Cerebellar cortex (tissue), 1 donor: ENCODE measurements at regions not wholly inside any gene's neighbourhood (a gene's known extent, or its start where the extent isn't known, plus 50 kb on each side); places are given as distances from the start of the nearest gene placed in this dataset.

Experiments used
- DNase-seq: peaks from one replicate; pipeline ENCODE4 v3.0.0-alpha.2; 2015; ENCODE audit warnings: low spot score

GRCh38 chr3:104632947-104633346, 733.8 kb upstream of the ALCAM start:
- no peak for DNase-seq

GRCh38 chr3:104635872-104636580, 730.7 kb upstream of the ALCAM start:
- no peak for DNase-seq

DNA sequence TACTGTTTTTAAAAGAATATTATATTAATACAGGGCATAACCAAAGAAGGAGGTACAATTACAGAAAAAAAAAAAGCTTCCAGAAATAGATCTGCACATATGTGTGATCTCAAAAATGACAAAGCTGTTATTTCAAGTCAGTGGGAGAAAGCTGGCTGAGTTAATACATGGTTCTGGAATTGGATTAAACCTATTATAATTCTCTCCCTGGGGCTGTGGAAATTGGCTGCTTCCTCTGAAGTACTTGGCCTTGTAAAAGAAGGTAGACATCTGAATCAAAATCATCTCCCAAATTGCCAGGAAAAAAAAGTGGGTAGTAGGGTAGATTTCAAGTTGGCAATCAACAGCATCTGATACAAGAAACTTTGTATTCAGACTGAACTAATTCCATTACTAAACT, 723.9 kb upstream of the ALCAM start:
- no peak for DNase-seq

DNA sequence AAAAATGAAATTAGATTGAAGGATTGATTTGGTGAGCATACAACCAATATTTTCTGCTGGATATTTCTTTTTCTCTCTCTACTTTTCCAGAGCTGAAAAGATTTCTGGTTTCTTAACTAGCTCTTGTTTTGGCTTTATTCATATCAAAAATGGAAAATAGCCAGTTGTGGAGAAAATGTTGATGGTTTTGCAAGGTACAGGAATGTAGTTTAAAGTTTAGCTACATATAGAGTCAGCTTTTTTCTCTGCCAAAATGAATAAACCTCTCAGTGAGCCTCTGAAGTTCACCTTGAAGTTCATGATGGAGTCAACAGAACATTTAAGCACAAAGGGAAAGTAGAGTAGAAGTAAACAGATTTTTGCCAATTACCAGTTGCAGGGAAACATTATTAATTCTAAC, 720.5 kb upstream of the ALCAM start:
- no peak for DNase-seq

DNA sequence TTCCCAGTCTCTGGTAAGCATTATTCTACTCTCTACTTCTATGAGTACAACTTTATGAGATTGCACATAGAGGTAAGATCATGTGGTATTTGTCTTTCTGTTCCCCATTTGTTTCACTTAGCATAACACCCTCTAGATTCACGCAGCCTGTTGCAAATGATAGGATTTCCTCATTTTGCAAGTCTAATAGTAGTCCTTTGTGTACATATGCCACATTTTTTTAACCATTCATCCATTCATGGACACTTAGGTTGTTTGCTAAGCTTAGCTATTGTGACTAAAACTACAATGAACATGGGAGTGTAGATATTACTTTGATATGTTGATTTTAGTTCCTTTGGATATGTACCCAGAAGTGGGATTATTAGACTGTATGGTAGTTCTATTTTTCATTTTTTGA, 717.9 kb upstream of the ALCAM start:
- no peak for DNase-seq

GRCh38 chr3:104669083-104669482, 697.6 kb upstream of the ALCAM start:
- DNase-seq, result no peak

DNA sequence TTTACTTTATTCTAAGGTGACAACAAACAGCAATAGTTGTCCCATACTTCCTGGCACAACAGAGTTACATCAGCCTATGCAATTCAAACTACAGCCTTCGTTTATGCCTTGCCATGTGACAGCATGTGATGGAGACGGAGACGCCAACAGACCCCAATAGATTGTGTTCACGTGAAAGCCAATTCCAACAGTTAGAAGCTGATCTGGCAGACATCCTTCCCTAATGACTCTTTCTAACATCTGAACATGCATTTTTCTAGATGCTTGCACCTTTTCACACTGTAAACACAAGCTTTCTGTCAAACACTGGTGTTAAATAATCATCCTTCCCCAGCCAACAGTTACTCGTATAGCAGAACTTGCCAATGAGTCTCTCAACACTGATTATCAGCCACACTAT, 694.4 kb upstream of the ALCAM start:
- no peak for DNase-seq

DNA sequence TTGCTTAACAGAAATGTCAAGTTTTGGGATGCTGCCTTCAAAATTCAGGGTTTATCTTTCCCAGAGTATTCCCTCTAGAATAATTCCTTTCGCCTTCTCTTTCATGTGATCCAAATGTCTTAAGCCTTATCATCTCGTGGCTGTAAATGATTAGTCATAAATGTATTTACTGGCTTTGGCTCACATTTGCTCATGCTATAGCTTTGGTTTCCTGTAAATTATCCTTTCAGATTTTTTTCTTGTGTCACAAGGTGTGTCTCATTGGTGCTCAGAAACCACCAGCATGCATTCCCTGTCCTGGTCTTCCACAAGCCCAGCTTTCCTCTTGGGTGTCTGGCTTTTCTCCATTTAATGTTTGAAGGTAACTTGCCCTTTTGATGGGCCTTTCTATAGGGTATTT, 692.7 kb upstream of the ALCAM start:
- DNase-seq, result no peak

DNA sequence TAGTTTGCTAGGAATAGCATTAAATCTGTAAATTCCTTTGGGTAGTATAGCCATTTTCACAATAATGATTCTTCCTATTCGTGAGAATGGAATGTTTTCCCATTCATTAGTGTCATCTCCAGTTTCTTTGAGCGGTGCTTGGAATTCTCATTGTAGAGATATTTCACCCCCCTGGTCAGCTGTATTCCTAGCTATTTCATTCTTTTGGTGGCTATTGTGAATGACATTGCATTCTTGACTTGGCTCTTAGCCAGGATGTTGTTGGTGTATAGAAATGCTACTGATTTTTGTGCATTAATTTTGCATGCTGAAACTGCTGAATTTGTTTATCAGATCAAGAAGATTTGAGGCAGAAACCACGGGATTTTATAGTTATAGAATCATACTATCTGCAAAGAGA, 690.5 kb upstream of the ALCAM start:
- DNase-seq, result no peak

DNA sequence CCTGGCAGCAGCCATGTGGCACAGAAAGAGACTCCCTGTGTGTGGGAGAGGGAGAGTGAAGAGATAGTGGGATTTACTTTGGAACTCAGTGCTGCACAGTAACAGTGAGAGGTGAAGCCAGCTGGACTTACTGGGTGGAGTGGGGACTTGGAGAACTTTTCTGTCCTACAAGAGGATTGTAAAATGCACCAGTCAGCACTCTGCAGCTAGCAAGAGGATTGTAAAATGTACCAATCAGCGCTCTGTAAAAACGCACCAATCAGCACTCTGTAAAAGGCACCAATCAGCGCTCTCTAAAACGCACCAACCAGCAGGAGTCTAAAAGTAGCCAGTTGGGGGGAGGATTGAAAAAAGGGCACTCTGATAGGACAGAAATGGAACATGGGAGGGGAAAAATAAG, 688.8 kb upstream of the ALCAM start:
- no peak for DNase-seq

DNA sequence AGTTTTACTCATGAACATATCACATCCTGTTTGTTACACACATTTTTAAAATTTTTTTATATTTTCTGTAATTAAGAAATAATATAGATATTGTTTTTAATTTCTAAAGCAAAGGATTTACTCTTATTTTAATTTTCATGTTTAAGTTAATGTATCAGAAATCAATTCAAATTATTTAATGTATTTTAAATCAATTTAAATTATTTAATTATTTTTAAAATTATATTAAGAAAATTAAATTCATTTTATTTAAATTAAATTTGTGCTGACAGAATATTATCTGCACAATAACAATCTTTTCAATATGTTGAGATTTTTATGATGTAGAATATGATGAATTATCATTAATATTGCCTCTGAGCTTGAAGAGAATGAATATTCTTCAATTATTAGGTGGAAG, 681.2 kb upstream of the ALCAM start:
- DNase-seq, result no peak

DNA sequence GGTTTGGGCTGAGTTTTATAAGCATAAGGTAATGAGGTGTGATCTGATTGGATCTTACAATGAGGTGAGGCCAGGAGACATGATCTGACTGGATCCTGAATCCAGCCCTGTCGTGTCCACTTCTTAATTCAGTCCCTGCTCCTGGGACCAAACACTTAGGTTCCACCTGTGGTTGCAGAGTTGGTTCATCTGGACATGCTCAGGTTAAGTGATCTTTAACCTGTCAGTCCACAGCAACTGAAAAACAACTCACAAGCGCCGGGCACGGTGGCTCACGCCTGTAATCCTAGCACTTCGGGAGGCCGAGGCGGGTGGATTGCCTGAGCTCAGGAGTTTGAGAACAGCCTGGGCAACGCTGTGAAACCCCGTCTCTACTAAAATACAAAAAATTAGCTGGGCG, 679.3 kb upstream of the ALCAM start:
- DNase-seq, result no peak

DNA sequence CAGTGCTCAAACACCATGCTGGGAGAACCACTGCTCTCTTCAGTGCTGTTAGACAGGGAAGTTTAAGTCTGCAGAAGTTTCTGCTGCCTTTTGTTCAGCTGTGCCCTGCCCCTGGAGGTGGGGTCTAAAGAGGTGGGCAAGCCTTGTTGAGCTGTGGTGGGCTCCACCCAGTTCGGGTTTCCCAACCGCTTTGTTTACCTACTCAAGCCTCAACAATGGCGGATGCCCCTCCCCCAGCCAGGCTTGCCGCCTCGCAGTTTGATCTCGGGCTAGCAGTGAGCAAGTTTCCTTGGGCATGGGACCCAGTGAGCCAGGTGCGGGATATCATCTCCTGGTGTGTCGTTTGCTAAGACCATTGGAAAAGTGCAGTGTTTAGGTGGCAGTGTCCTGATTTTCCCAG, 670.2 kb upstream of the ALCAM start:
- no peak for DNase-seq

DNA sequence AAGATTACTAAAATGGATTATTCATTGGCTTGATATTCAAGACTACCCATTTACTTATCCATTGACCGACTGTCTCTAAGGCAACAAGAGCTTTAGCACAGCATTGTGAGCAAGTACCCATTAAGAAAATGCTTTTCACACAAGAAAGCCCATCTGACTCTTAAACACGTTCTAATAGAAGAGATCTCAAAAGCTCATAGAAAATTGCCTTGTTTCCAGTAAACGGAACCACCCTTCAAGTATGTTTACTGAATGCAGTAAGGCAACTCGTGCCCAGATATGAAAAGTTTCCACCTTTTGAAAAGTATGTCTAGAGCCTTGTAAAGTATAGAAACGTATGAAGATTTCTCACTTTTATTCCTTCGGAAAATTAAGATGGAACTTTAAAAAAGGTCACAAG, 655.3 kb upstream of the ALCAM start:
- no peak for DNase-seq

GRCh38 chr3:104715972-104716371, 650.7 kb upstream of the ALCAM start:
- DNase-seq, result no peak

GRCh38 chr3:104717828-104718196, 648.9 kb upstream of the ALCAM start:
- no peak for DNase-seq

- no peak for DNase-seq
These were observed 643.7 kb upstream of the ALCAM start for GRCh38 chr3:104723000-104723399.

GRCh38 chr3:104731074-104731473, 635.6 kb upstream of the ALCAM start:
- DNase-seq, result no peak

DNA sequence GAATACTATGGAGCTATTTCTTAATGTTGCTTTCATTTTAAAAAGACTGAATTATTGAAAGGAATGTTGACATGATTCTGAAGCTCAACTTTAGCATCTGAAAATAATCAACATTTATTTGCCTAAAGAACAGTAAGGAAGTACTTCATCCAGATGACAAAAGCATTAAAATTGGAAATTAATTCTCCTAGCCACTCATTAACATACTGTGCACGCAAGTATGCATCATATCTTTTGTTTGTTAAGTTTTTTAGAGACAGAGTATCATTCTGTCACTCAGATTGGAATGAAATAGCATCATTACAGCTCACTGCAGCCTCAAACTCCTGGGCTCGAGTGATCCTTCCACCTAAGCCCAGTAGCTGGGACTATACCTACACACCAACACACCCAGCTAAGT, 632.1 kb upstream of the ALCAM start:
- no peak for DNase-seq

DNA sequence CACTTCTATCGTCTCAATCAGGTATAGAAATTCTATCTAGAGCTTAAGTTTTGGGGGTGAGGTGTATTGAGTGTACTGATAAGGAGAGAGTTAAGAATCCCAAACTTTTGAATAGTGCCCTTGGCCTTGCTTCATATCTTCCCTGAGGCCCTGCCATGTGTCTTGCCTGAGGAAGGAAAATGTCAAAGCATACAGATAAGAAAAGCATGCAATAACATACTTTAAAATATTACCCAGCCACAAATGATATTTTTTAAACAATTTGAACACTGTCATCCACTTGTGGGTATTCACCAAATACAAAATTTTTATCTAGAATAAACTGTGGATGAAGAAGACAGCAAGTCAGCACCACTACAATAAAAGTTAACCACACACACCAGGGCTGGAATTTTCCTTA, 631.0 kb upstream of the ALCAM start:
- DNase-seq, result no peak

- no peak for DNase-seq
These were observed 628.4 kb upstream of the ALCAM start for GRCh38 chr3:104738271-104738670.

DNA sequence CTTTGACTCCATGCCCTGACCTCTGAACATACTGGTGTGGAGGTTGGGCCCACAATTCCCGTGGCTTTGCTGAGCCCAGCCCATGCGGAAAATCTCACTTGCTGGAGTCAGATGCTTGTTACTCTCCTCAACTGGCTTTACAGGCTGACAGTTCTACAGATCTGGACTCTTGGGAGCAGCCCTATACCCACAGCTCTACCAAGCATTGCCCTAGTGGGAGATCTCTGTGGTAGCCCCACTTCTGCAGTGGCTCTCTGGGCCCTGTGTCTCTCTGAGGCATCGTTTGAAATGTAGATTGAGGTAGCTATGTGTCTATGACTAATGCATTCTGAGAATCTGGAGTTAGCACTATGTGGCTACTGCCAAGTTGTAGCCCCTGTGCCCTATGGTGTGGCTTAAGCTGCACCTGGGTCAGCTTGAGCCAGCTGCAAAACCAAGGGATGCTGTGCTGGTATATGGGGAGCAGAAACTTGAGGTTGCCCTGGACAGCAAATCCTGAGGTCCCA, 625.8 kb upstream of the ALCAM start:
- no peak for DNase-seq

- DNase-seq, result no peak
These were observed 624.7 kb upstream of the ALCAM start for GRCh38 chr3:104742044-104742443.

DNA sequence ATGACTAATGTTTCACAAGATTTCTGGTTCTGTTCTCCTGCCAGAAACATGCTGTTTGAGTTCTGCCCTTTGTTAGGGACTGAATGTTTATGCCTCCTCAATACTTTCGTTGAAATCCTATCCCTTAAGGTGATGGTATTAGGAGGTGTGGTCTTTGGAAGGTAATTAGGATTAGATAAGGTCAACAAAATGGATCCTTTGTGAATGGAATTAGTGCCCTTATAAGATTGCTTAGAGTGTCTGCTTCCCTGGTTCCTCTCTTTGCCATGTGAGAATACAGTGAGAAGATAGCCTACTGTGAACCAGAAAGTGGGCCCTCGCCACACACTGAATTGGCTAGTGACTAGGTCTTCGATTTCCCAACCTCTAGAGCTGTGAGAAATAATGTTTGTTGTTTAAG, 621.4 kb upstream of the ALCAM start:
- no peak for DNase-seq

DNA sequence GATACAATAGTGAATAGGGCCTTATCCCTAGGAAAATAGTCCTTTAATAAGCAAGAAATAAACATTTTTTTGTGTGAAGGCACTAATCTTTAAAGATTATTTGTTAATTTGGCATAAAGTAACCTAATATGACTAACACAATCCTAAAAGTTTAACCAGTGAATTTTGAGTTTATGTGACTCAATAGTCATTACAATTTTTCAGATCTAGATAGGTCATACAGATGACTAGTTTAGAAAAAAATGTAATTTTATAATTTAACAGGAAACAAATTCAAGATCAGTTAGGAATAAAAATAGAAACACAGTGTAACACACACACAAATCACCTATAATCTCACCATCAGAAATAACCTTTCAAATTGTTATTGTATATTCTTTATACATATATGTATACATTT, 620.7 kb upstream of the ALCAM start:
- no peak for DNase-seq
